ENCODE measurements at regions not wholly inside any gene's neighbourhood (a gene's known extent, or its start where the extent isn't known, plus 50 kb on each side); places are given as distances from the start of the nearest gene placed in this dataset.
"Not testable (repeated sequence)": the region's sequence is repeated elsewhere in the genome, so short reads cannot be mapped to it uniquely, and the experiment has no call there.

DNA sequence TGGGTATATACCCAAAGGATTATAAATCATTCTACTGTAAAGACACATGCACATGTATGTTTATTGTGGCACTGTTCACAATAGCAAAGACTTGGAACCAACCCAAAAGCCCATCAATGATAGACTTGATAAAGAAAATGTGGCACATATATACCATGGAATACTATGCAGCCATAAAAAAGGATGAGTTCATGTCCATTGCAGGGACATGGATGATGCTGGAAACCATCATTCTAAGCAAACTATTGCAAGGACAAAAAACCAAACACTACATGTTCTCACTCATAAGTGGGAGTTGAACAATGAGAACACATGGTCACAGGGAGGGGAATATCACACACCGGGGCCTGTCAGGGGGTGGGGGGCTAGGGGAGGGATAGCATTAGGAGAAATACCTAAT lies 161.7 kb downstream of the KCNJ2 start:
- TF ChIP-seq, protein P1, sequence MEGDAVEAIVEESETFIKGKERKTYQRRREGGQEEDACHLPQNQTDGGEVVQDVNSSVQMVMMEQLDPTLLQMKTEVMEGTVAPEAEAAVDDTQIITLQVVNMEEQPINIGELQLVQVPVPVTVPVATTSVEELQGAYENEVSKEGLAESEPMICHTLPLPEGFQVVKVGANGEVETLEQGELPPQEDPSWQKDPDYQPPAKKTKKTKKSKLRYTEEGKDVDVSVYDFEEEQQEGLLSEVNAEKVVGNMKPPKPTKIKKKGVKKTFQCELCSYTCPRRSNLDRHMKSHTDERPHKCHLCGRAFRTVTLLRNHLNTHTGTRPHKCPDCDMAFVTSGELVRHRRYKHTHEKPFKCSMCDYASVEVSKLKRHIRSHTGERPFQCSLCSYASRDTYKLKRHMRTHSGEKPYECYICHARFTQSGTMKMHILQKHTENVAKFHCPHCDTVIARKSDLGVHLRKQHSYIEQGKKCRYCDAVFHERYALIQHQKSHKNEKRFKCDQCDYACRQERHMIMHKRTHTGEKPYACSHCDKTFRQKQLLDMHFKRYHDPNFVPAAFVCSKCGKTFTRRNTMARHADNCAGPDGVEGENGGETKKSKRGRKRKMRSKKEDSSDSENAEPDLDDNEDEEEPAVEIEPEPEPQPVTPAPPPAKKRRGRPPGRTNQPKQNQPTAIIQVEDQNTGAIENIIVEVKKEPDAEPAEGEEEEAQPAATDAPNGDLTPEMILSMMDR (conservative IDR thresholded peaks at IDR 0.05; ENCODE audit: low read depth, low read length): not testable (repeated sequence)
- not testable (repeated sequence) for TF ChIP-seq EZH2phosphoT487 (IDR thresholded peaks at IDR 0.05; ENCODE audit: borderline replicate concordance, low read length)
